ENCODE measurements at regions not wholly inside any gene's neighbourhood (a gene's known extent, or its start where the extent isn't known, plus 50 kb on each side); places are given as distances from the start of the nearest gene placed in this dataset.

DNA sequence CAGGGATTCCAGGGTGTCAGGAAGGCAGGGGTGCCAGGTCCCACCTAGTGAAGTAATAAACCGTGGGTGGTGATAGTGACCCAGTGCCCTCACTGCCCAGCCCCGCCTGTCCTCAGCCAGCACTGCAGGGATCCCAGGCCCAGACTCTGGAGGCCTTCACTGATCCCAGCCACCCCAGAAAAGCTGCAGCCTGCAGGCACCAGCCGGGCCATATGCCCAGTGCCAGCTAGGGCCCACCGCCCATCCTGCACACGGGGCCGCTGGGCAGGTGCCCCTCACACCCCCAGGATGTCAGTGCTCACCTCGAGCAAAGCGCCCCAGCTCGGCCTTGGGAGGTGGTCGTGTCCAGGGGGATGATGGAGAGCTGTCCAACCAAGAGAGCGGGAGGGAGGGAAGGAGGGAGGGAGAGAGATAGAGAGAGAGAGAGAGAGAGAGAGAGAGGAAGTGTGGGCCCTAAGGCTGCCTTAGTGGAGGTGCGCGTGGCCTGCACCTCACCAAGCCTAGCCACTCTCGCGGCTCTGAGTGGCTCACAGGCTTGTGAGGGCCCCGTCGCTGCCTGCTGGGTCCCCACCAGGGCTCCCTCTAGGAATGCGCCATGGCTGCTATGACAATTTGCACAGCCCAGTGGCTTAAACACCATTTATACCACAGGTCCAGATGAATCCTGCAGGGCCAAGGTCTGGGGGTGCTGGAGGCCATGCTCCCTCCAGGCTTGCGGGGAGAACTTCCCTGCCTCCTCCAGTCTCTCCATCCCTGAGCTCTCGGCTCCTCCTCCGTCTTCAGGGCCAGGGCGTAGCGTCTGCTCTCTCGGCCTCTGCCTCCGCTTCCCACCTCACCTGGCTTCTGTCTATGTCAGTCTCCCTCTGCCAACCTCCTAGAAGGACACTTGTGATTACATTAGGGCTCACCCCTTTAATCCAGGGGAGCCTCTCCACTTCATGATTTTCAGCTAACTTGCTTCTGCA, 401.0 kb downstream of the TMEM121 start:
- POLR2A ChIA-PET (ENCODE audit: partially characterized antibody) = no interaction called here
- WGBS, 2 experiments (ENCODE audit: extremely low coverage in 1 of 2, insufficient coverage in 1 of 2, insufficient read length in 1 of 2, insufficient replicate concordance in 2 of 2, low coverage in 1 of 2, low lambda C conversion rate in 2 of 2, missing lambda C conversion rate in 1 of 2) = 83% methylated on average over 17 of the region's 25 CpGs; no CpG with 5 or more reads in 1 of the 2 experiments
- TF ChIP-seq MAFK (IDR thresholded peaks at IDR 0.05; ENCODE audit: low read depth, low read length) (no peak), CREB1 (IDR thresholded peaks at IDR 0.05) (no peak), MAX (IDR thresholded peaks at IDR 0.05) (no peak), EZH2 (IDR thresholded peaks at IDR 0.05; ENCODE audit: low read depth, low read length, severe bottlenecking) (no peak), TAF7 (optimal IDR thresholded peaks at IDR 0.05; ENCODE audit: borderline replicate concordance, low read depth, low read length) (no peak), SRF (IDR thresholded peaks at IDR 0.05; ENCODE audit: low read depth, low read length) (no peak), NRF1 (IDR thresholded peaks at IDR 0.05; ENCODE audit: low read depth, low read length) (no peak), HDAC6 (IDR thresholded peaks at IDR 0.05; ENCODE audit: low read depth, low read length) (no peak), NANOG (IDR thresholded peaks at IDR 0.05; ENCODE audit: insufficient read depth, low read depth, low read length, poor library complexity, severe bottlenecking) (no peak)
- TF ChIP-seq, protein P1, sequence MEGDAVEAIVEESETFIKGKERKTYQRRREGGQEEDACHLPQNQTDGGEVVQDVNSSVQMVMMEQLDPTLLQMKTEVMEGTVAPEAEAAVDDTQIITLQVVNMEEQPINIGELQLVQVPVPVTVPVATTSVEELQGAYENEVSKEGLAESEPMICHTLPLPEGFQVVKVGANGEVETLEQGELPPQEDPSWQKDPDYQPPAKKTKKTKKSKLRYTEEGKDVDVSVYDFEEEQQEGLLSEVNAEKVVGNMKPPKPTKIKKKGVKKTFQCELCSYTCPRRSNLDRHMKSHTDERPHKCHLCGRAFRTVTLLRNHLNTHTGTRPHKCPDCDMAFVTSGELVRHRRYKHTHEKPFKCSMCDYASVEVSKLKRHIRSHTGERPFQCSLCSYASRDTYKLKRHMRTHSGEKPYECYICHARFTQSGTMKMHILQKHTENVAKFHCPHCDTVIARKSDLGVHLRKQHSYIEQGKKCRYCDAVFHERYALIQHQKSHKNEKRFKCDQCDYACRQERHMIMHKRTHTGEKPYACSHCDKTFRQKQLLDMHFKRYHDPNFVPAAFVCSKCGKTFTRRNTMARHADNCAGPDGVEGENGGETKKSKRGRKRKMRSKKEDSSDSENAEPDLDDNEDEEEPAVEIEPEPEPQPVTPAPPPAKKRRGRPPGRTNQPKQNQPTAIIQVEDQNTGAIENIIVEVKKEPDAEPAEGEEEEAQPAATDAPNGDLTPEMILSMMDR (IDR thresholded peaks at IDR 0.05; ENCODE audit: control extremely low read depth in 1 of 3, insufficient read depth in 1 of 3, low read depth in 1 of 3, low read length in 3 of 3) = no peak

More for the DNA sequence above, 401.0 kb downstream of the TMEM121 start:
- Histone ChIP-seq H3K23ac (ENCODE audit: insufficient read length) (no peak overlapping the region), H3K4me2 (ENCODE audit: insufficient read depth in 1 of 2, low read depth in 2 of 2, low read length in 2 of 2) (no peak overlapping the region), H4K8ac (ENCODE audit: extremely low read depth, insufficient read depth, low read length) (no peak overlapping the region), H3K4ac (replicated peaks; ENCODE audit: insufficient read length, low read depth, low read length) (no peak overlapping the region), H4K20me1 (replicated peaks in 1 of 2; ENCODE audit: control insufficient read depth in 1 of 2, insufficient read depth in 2 of 2, low read length in 2 of 2) (no peaks in the 10 kb centered on the region), H4K5ac (ENCODE audit: insufficient read length, low read depth, low read length) (no peak overlapping the region), H3K9me3 (ENCODE audit: insufficient read depth in 2 of 2, low read depth in 1 of 2, low read length in 1 of 2) (peaks cover 57 to 88% of the 10 kb centered on the region in 2 experiments), H2BK20ac (ENCODE audit: low read length) (no peak overlapping the region), H3K14ac (ENCODE audit: insufficient read length) (no peak overlapping the region), H3K18ac (ENCODE audit: extremely low read depth, low read length) (no peak overlapping the region), H2BK15ac (ENCODE audit: low read length) (no peak overlapping the region), H3K4me1 (replicated peaks in 1 of 4; ENCODE audit: control insufficient read depth in 3 of 4, insufficient read depth in 4 of 4, low read length in 3 of 4) (no peaks in the 10 kb centered on the region), H3K36me3 (ENCODE audit: control insufficient read depth in 2 of 4, insufficient read depth in 4 of 4, low read length in 3 of 4) (no peaks in the 10 kb centered on the region), H2BK120ac (replicated peaks; ENCODE audit: low read depth, low read length) (no peak overlapping the region), H3K4me3 (ENCODE audit: extremely low read depth in 1 of 4, insufficient read depth in 2 of 4, low read depth in 3 of 4, low read length in 4 of 4) (no peak overlapping the region), H3K23me2 (ENCODE audit: low read depth, low read length) (no peaks in the 10 kb centered on the region), H4K91ac (replicated peaks; ENCODE audit: insufficient read length, low read length) (no peak overlapping the region), H3K27me3 (replicated peaks in 1 of 4; ENCODE audit: control insufficient read depth in 3 of 4, extremely low read depth in 1 of 4, insufficient read depth in 3 of 4, low read length in 3 of 4) (no peaks in the 10 kb centered on the region), H2AK5ac (ENCODE audit: low read depth, low read length) (no peak overlapping the region), H3K79me1 (ENCODE audit: low read depth, low read length) (no peaks in the 10 kb centered on the region), H3K9ac (replicated peaks in 1 of 4; ENCODE audit: extremely low read depth in 1 of 4, low read depth in 3 of 4, low read length in 3 of 4) (no peak overlapping the region), H2BK5ac (ENCODE audit: low read depth, low read length) (no peak overlapping the region), H3K27ac (ENCODE audit: low read depth, low read length) (no peak overlapping the region), H3K79me2 (ENCODE audit: control insufficient read depth in 1 of 2, insufficient read depth in 2 of 2, low read length in 2 of 2) (no peaks in the 10 kb centered on the region), H2BK12ac (ENCODE audit: low read depth, low read length) (no peak overlapping the region), H3K56ac (replicated peaks; ENCODE audit: insufficient read length, low read depth, low read length) (no peak overlapping the region), H2AFZ (ENCODE audit: low read length) (no peak overlapping the region)
- FAIRE-seq (no peak), DNase-seq (ENCODE audit: low read depth in 1 of 2, low spot score in 2 of 2) (no peak)
- CTCF ChIA-PET (ENCODE audit: partially characterized antibody) = no interaction called here

Measured in H1 (cell line).